NCI-H1105 treated with DMSO at 0.1 percent for 48 hours (cell line): ENCODE measurements at regions not wholly inside any gene's neighbourhood (a gene's known extent, or its start where the extent isn't known, plus 50 kb on each side); places are given as distances from the start of the nearest gene placed in this dataset.
"Not testable (repeated sequence)": the region's sequence is repeated elsewhere in the genome, so short reads cannot be mapped to it uniquely, and the experiment has no call there.

Experiments used
- DNase-seq: peaks from one replicate; lab custom pipeline; 2025; lab: John Stamatoyannopoulos, UW

- DNase-seq = no peak
Measured at GRCh38 chr5:39544941-39545340, 120.2 kb upstream of the DAB2 start.

- no peak for DNase-seq
Measured at GRCh38 chr5:39543335-39543734, 118.6 kb upstream of the DAB2 start.

- no peak for DNase-seq
Measured at GRCh38 chr5:39542511-39543285, 117.9 kb upstream of the DAB2 start.

GRCh38 chr5:39541920-39542319, 117.1 kb upstream of the DAB2 start:
- no peak for DNase-seq

GRCh38 chr5:39539470-39539869, 114.7 kb upstream of the DAB2 start:
- DNase-seq = no peak

- DNase-seq = no peak
Measured at GRCh38 chr5:39534690-39535089, 109.9 kb upstream of the DAB2 start.

GRCh38 chr5:39533749-39534148, 109.0 kb upstream of the DAB2 start:
- DNase-seq = no peak

GRCh38 chr5:39532511-39532910, 107.7 kb upstream of the DAB2 start:
- DNase-seq = no peak

- DNase-seq = no peak
Measured at GRCh38 chr5:39531306-39531705, 106.5 kb upstream of the DAB2 start.

GRCh38 chr5:39526914-39527477, 102.2 kb upstream of the DAB2 start:
- DNase-seq = no peak

GRCh38 chr5:39525781-39526180, 101.0 kb upstream of the DAB2 start:
- DNase-seq = not testable (repeated sequence)

- no peak for DNase-seq
Measured at GRCh38 chr5:39525271-39525670, 100.5 kb upstream of the DAB2 start.

- DNase-seq = no peak
Measured at GRCh38 chr5:39523821-39524220, 99.0 kb upstream of the DAB2 start.

- DNase-seq = no peak
Measured at GRCh38 chr5:39521940-39522590, 97.3 kb upstream of the DAB2 start.

- no peak for DNase-seq
Measured at GRCh38 chr5:39521098-39521860, 96.5 kb upstream of the DAB2 start.

- no peak for DNase-seq
Measured at GRCh38 chr5:39520232-39520572, 95.4 kb upstream of the DAB2 start.

- no peak for DNase-seq
Measured at GRCh38 chr5:39519566-39520231, 94.9 kb upstream of the DAB2 start.

- DNase-seq = no peak
Measured at GRCh38 chr5:39519079-39519478, 94.3 kb upstream of the DAB2 start.

GRCh38 chr5:39518516-39518915, 93.7 kb upstream of the DAB2 start:
- DNase-seq = no peak

- no peak for DNase-seq
Measured at GRCh38 chr5:39517800-39518199, 93.0 kb upstream of the DAB2 start.

- no peak for DNase-seq
Measured at GRCh38 chr5:39515881-39516280, 91.1 kb upstream of the DAB2 start.

GRCh38 chr5:39513236-39513635, 88.5 kb upstream of the DAB2 start:
- no peak for DNase-seq
